ENCODE measurements at regions not wholly inside any gene's neighbourhood (a gene's known extent, or its start where the extent isn't known, plus 50 kb on each side); places are given as distances from the start of the nearest gene placed in this dataset.

- Histone ChIP-seq H3K14ac (ENCODE audit: insufficient read depth, low read length) (no peak overlapping the region), H2BK20ac (ENCODE audit: low read depth, low read length, poor library complexity, severe bottlenecking) (no peak overlapping the region), H3K4me2 (ENCODE audit: insufficient read depth, insufficient read length, low read length) (no peak overlapping the region), H3K23ac (ENCODE audit: insufficient read length, low read depth, low read length) (no peak overlapping the region), H3K18ac (ENCODE audit: insufficient read length, low read depth, low read length) (no peak overlapping the region), H4K91ac (ENCODE audit: insufficient read length, low read depth, low read length) (no peak overlapping the region), H2BK5ac (ENCODE audit: insufficient read length, low read length) (no peak overlapping the region), H2BK15ac (ENCODE audit: low read depth, low read length) (no peak overlapping the region), H2BK12ac (ENCODE audit: insufficient read length, low read depth, low read length) (no peak overlapping the region), H3T11ph (ENCODE audit: low read length) (no peak overlapping the region), H3K4ac (ENCODE audit: low read depth, low read length) (no peak overlapping the region), H3K9me3 (ENCODE audit: control insufficient read depth, low read depth, low read length) (no peaks in the 10 kb centered on the region), H4K8ac (replicated peaks; ENCODE audit: insufficient read length, low read depth, low read length) (no peak overlapping the region), H3K79me1 (ENCODE audit: insufficient read depth, low read depth, low read length, poor library complexity, severe bottlenecking) (no peaks in the 10 kb centered on the region), H2AFZ (ENCODE audit: low read length) (no peak overlapping the region), H2BK120ac (ENCODE audit: low read depth, low read length, poor library complexity, severe bottlenecking) (no peak overlapping the region), H3K23me2 (ENCODE audit: insufficient read length, low read depth, low read length, poor library complexity, severe bottlenecking) (no peaks in the 10 kb centered on the region), H3K56ac (ENCODE audit: insufficient read length, low read depth, low read length) (no peak overlapping the region), H3K4me1 (ENCODE audit: insufficient read depth, low read length) (peaks cover 2% of the 10 kb centered on the region; the same call in 1 of the 2 replicates), H2AK5ac (ENCODE audit: insufficient read length, low read length) (no peak overlapping the region), H3K9ac (ENCODE audit: extremely low read depth, insufficient read length, low read length) (no peak overlapping the region), H3K27me3 (ENCODE audit: insufficient read depth, low read length) (no peaks in the 10 kb centered on the region), H4K5ac (ENCODE audit: insufficient read length, low read depth, low read length) (no peak overlapping the region), H3K79me2 (ENCODE audit: insufficient read depth, low read length) (no peaks in the 10 kb centered on the region), H4K20me1 (ENCODE audit: control insufficient read depth, insufficient read depth, insufficient read length) (no peaks in the 10 kb centered on the region), H3K27ac (ENCODE audit: insufficient read length, low read depth, low read length) (no peak overlapping the region)
- no peak for TF ChIP-seq CTCF (conservative IDR thresholded peaks at IDR 0.05)
- Mint-ChIP-seq H3K4me3 (no peak overlapping the region), H3K9me3 (peaks cover 8% of the 10 kb centered on the region in 2 experiments; a peak in 4 of 5 replicates), H3K27me3 (ENCODE audit: low read depth) (no peaks in the 10 kb centered on the region), H3K4me1 (peaks cover 20 to 31% of the 10 kb centered on the region in 2 experiments), H3K27ac (peak overlapping the region in 1 of 3 experiments; percentile 65; a peak in 2 of 7 replicates), H3K36me3 (ENCODE audit: insufficient read depth in 1 of 3, low read depth in 3 of 3) (peaks cover 0 to 11% (median 0%) of the 10 kb centered on the region in 3 experiments; a peak in 3 of 7 replicates)
- WGBS (ENCODE audit: extremely low coverage, insufficient read length, low lambda C conversion rate): no CpG with 5 or more reads among the region's 7 CpGs
- no peak for DNase-seq
Observed at GRCh38 chr9:108787690-108788048, 68.1 kb downstream of the ACTL7B start.
